ENCODE measurements at regions not wholly inside any gene's neighbourhood (a gene's known extent, or its start where the extent isn't known, plus 50 kb on each side); places are given as distances from the start of the nearest gene placed in this dataset.

GRCh38 chr11:122391049-122391448 is 264.5 kb upstream of the UBASH3B start:
- no peaks in the 10 kb centered on the region for H3K27me3 ChIP-seq (ENCODE audit: control insufficient read depth, insufficient read depth, low read length)
- no peak overlapping the region for H3K27ac ChIP-seq (ENCODE audit: low read length)
- no peak for DNase-seq
- H3K4me3 ChIP-seq (ENCODE audit: low read length) = no peak overlapping the region
- H3K4me1 ChIP-seq (ENCODE audit: control insufficient read depth, insufficient read depth, low read length) = peaks cover 11% of the 10 kb centered on the region
- H3K9me3 ChIP-seq (replicated peaks; ENCODE audit: control insufficient read depth, low read depth, low read length) = no peaks in the 10 kb centered on the region
- no peaks in the 10 kb centered on the region for H3K36me3 ChIP-seq (ENCODE audit: control insufficient read depth, insufficient read depth, low read length)

GRCh38 chr11:122383186-122383585 is 267.2 kb upstream of the BLID start:
- Histone ChIP-seq H3K4me1 (ENCODE audit: control insufficient read depth, insufficient read depth, low read length) (no peaks in the 10 kb centered on the region), H3K4me3 (ENCODE audit: low read length) (no peak overlapping the region), H3K9me3 (replicated peaks; ENCODE audit: control insufficient read depth, low read depth, low read length) (peaks cover 3% of the 10 kb centered on the region), H3K36me3 (ENCODE audit: control insufficient read depth, insufficient read depth, low read length) (no peaks in the 10 kb centered on the region), H3K27ac (ENCODE audit: low read length) (no peak overlapping the region), H3K27me3 (ENCODE audit: control insufficient read depth, insufficient read depth, low read length) (no peaks in the 10 kb centered on the region)
- no peak for DNase-seq
- no CpG with 5 or more reads among the region's 1 CpG for WGBS (ENCODE audit: insufficient coverage)

DNA sequence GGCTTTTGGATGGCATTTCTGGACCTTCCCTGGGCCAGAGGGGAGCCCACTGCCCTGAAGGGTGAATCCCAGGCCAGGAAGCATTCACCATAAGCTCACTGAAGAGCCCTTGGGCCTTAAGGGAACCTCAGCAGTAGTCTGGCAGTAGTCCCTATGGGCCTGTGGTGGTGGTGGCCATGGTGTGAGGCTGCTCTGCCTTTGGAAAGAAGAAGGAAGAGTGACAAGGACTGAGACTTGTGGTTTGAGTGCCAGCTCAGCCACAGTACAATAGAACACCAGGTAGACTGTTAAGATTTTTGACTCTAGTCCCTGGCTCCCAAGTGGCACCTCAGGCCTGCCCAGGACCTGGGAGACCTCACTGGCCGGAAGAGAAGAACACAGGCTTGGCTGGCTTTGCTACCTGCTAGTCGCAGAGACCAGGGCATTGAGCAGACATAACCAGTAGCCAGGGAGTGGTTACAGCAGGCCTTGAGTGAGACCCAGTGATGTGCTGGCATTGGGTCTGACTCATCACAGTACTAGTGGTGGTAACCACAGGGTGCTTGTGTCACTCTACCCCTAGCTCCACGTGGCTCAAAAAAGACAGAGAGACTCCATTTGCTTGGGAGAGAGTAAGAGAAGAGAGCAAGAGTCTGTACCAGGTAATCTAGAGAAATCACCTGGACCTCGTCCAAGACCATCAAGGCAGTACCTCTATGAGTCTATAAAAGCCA is 259.8 kb upstream of the BLID start:
- Histone ChIP-seq H3K9me3 (replicated peaks; ENCODE audit: control insufficient read depth, low read depth, low read length) (peaks cover 3% of the 10 kb centered on the region), H3K4me3 (ENCODE audit: low read length) (no peak overlapping the region), H3K4me1 (ENCODE audit: control insufficient read depth, insufficient read depth, low read length) (no peaks in the 10 kb centered on the region), H3K27ac (ENCODE audit: low read length) (no peak overlapping the region), H3K36me3 (ENCODE audit: control insufficient read depth, insufficient read depth, low read length) (no peaks in the 10 kb centered on the region), H3K27me3 (ENCODE audit: control insufficient read depth, insufficient read depth, low read length) (peaks cover 2% of the 10 kb centered on the region)
- DNase-seq = no peak
- WGBS (ENCODE audit: insufficient coverage) = 81% methylated on average over 4 of the region's 4 CpGs

GRCh38 chr11:122368796-122369195 is 252.8 kb upstream of the BLID start:
- Histone ChIP-seq H3K27ac (ENCODE audit: low read length) (no peak overlapping the region), H3K4me1 (ENCODE audit: control insufficient read depth, insufficient read depth, low read length) (peaks cover 10% of the 10 kb centered on the region), H3K27me3 (ENCODE audit: control insufficient read depth, insufficient read depth, low read length) (no peaks in the 10 kb centered on the region), H3K36me3 (ENCODE audit: control insufficient read depth, insufficient read depth, low read length) (no peaks in the 10 kb centered on the region), H3K9me3 (replicated peaks; ENCODE audit: control insufficient read depth, low read depth, low read length) (no peaks in the 10 kb centered on the region), H3K4me3 (ENCODE audit: low read length) (no peak overlapping the region)
- 100% methylated on average over 3 of the region's 4 CpGs for WGBS (ENCODE audit: insufficient coverage)
- no peak for DNase-seq

DNA sequence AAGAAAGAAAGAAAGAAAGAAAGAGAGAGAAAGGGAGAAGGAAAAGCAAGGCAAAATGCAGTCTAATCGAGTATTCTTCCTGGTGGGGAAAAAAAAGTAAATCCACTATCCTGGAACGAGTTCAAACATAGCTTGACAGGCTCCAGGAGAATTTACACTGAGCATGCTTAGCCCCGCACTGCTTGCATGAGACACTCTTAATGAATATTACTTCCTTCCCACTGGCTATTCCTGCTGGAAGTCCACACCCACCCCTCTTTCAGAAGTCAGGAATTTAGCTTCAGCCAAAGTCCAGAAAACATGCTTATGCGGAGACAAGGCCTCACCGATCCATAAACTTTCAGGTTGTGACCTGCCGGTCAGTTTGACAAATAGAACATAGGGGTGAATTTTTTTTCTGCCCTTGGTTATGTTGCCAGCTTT is 251.8 kb upstream of the BLID start:
- DNase-seq = peak; percentile 95
- Histone ChIP-seq H3K4me3 (ENCODE audit: low read length) (no peak overlapping the region), H3K36me3 (ENCODE audit: control insufficient read depth, insufficient read depth, low read length) (no peaks in the 10 kb centered on the region), H3K4me1 (ENCODE audit: control insufficient read depth, insufficient read depth, low read length) (peaks cover 10% of the 10 kb centered on the region), H3K9me3 (replicated peaks; ENCODE audit: control insufficient read depth, low read depth, low read length) (no peaks in the 10 kb centered on the region), H3K27ac (ENCODE audit: low read length) (peak overlapping the region; percentile 65), H3K27me3 (ENCODE audit: control insufficient read depth, insufficient read depth, low read length) (no peaks in the 10 kb centered on the region)
- 5% methylated on average over 2 of the region's 6 CpGs for WGBS (ENCODE audit: insufficient coverage)

- no peak overlapping the region for H3K4me3 ChIP-seq (ENCODE audit: low read length)
- H3K27me3 ChIP-seq (ENCODE audit: control insufficient read depth, insufficient read depth, low read length) = no peaks in the 10 kb centered on the region
- H3K4me1 ChIP-seq (ENCODE audit: control insufficient read depth, insufficient read depth, low read length) = peaks cover 10% of the 10 kb centered on the region
- peak; percentile 57 for DNase-seq
- H3K9me3 ChIP-seq (replicated peaks; ENCODE audit: control insufficient read depth, low read depth, low read length) = peaks cover 3% of the 10 kb centered on the region
- 42% methylated on average over 7 of the region's 11 CpGs for WGBS (ENCODE audit: insufficient coverage)
- no peak overlapping the region for H3K27ac ChIP-seq (ENCODE audit: low read length)
- no peaks in the 10 kb centered on the region for H3K36me3 ChIP-seq (ENCODE audit: control insufficient read depth, insufficient read depth, low read length)
Observed at GRCh38 chr11:122365610-122366360, 249.8 kb upstream of the BLID start.

DNA sequence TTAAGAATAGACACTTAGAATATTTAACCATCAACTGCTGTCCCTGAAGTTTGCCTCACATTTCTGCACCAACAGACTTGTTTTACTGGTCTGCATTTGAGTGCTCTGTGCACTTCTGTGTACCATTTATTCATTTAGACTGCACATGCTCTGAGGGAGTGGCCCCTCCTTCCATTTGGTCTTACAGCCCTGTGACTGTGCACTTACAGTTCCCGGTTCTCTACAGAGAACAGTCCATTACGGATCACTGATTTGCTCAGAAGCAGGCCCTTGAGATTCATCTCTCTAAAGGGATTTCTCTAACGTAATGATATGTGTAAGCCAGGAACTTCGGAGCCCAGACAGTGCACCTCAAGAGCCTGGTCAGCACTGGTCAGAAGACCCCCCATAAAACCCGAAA is 247.3 kb upstream of the BLID start:
- DNase-seq = no peak
- Histone ChIP-seq H3K9me3 (replicated peaks; ENCODE audit: control insufficient read depth, low read depth, low read length) (peaks cover 4% of the 10 kb centered on the region), H3K27me3 (ENCODE audit: control insufficient read depth, insufficient read depth, low read length) (no peaks in the 10 kb centered on the region), H3K27ac (ENCODE audit: low read length) (no peak overlapping the region), H3K36me3 (ENCODE audit: control insufficient read depth, insufficient read depth, low read length) (no peaks in the 10 kb centered on the region), H3K4me1 (ENCODE audit: control insufficient read depth, insufficient read depth, low read length) (peaks cover 10% of the 10 kb centered on the region), H3K4me3 (ENCODE audit: low read length) (no peak overlapping the region)
- 100% methylated on average over 3 of the region's 5 CpGs for WGBS (ENCODE audit: insufficient coverage)

DNA sequence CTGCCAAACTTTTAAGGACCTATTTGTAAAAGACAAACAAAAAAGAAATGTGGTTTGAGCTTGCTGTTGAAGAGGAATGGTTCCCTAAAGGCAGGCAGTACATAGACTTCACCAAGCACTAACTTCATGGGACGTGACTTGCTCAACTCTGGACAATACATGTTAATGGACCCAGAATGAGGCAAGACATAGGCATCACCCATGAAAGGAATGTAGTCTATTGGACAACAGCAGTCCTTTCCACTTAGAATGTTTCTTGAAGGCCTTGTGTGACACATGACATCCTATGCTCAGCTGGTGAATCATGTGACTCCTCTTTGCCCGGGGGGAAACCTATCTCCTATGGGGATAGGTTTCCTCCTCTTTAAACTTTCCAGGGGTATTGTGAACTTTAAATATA is 246.4 kb upstream of the BLID start:
- Histone ChIP-seq H3K27me3 (ENCODE audit: control insufficient read depth, insufficient read depth, low read length) (no peaks in the 10 kb centered on the region), H3K36me3 (ENCODE audit: control insufficient read depth, insufficient read depth, low read length) (no peaks in the 10 kb centered on the region), H3K27ac (ENCODE audit: low read length) (no peak overlapping the region), H3K4me1 (ENCODE audit: control insufficient read depth, insufficient read depth, low read length) (peaks cover 8% of the 10 kb centered on the region), H3K4me3 (ENCODE audit: low read length) (no peak overlapping the region), H3K9me3 (replicated peaks; ENCODE audit: control insufficient read depth, low read depth, low read length) (peaks cover 4% of the 10 kb centered on the region)
- DNase-seq = no peak
- WGBS (ENCODE audit: insufficient coverage) = no CpG with 5 or more reads among the region's 2 CpGs

- 100% methylated on average over 1 of the region's 4 CpGs for WGBS (ENCODE audit: insufficient coverage)
- no peak for DNase-seq
- Histone ChIP-seq H3K9me3 (replicated peaks; ENCODE audit: control insufficient read depth, low read depth, low read length) (peaks cover 4% of the 10 kb centered on the region), H3K36me3 (ENCODE audit: control insufficient read depth, insufficient read depth, low read length) (no peaks in the 10 kb centered on the region), H3K27me3 (ENCODE audit: control insufficient read depth, insufficient read depth, low read length) (no peaks in the 10 kb centered on the region), H3K4me1 (ENCODE audit: control insufficient read depth, insufficient read depth, low read length) (peaks cover 4% of the 10 kb centered on the region), H3K4me3 (ENCODE audit: low read length) (no peak overlapping the region), H3K27ac (ENCODE audit: low read length) (no peak overlapping the region)
Observed at GRCh38 chr11:122360875-122361274, 244.9 kb upstream of the BLID start.

GRCh38 chr11:122359081-122359571 is 243.1 kb upstream of the BLID start:
- 23% methylated on average over 6 of the region's 11 CpGs for WGBS (ENCODE audit: insufficient coverage)
- H3K4me3 ChIP-seq (ENCODE audit: low read length) = no peak overlapping the region
- DNase-seq = peak; percentile 57

More at GRCh38 chr11:122359081-122359571, 243.1 kb upstream of the BLID start:
- no peaks in the 10 kb centered on the region for H3K36me3 ChIP-seq (ENCODE audit: control insufficient read depth, insufficient read depth, low read length)
- no peaks in the 10 kb centered on the region for H3K4me1 ChIP-seq (ENCODE audit: control insufficient read depth, insufficient read depth, low read length)
- no peaks in the 10 kb centered on the region for H3K27me3 ChIP-seq (ENCODE audit: control insufficient read depth, insufficient read depth, low read length)
- H3K27ac ChIP-seq (ENCODE audit: low read length) = no peak overlapping the region
- peaks cover 4% of the 10 kb centered on the region for H3K9me3 ChIP-seq (replicated peaks; ENCODE audit: control insufficient read depth, low read depth, low read length)
